ENCODE measurements at regions not wholly inside any gene's neighbourhood (a gene's known extent, or its start where the extent isn't known, plus 50 kb on each side); places are given as distances from the start of the nearest gene placed in this dataset.

DNA sequence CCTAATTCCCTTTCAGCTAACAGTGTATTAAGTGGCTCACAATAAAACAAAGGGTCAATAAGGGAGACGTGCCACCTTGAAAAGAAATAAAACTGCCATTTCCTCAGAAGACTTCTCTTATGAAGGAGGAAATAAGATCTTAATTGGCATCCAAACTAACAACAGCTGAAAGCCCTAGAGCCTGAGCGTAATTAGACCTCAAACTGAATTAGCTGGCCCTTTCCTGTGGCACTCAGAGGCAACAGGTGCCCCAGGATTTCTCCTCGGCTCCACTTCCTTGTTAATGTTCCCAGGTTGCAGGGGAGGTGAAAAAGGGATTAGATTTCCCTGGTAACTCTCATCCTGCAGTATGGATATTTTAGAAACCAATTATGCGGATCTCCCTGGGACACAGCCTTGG, 804.3 kb downstream of the DCDC2C start:
- H3K27ac ChIP-seq = no peak overlapping the region
- no peaks in the 10 kb centered on the region for H3K4me1 ChIP-seq (replicated peaks)
- no peak overlapping the region for H3K4me3 ChIP-seq
- no peak for DNase-seq (ENCODE audit: low read depth in 1 of 2, low spot score in 2 of 2)
- no peaks in the 10 kb centered on the region for H3K27me3 ChIP-seq (replicated peaks)
- no peaks in the 10 kb centered on the region for H3K36me3 ChIP-seq
- peaks cover 15% of the 10 kb centered on the region for H3K9me3 ChIP-seq (replicated peaks)

DNA sequence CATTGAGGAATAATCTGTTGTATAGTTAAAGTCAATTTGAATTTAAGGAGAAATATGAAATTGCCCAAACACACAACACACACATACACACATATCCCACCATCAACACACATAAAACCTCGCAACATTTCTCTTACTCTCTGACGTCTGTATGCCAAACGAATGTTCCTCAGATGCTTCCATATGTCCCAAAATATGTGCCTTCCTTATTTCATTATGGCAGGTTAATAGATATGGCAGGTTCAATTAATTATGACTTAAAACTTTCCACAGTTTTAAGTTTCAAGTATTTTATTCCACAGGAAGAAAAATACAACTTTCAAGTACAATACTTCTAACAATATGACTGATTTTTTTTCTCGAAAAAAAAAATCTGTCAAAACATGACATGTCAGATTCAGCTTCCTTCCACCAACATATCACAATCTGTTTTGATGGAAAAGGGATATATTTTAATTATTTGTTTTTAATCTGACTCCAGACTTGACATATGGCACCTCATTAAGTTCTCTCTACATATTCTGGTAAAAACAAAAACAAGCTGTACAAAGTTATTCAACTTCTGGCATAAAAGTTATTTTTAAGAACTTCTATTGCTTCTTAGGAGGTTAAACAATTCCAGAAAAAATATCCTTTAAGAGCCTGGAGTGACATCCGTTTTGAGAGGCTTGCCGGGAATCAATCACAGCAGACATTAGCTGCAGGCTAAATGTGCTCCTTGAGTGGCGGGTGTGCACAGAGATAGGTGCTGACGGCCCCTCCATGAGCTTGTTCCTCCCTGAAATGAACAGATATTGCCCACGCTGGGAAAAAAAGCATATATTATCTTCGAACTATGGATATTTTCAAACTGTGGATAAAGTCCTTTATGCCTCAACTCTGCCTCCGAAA, 812.7 kb downstream of the DCDC2C start:
- Histone ChIP-seq H3K4me3 (no peak overlapping the region), H3K9me3 (replicated peaks) (peaks cover 6% of the 10 kb centered on the region; the same call in 1 of the 2 replicates), H3K27ac (no peak overlapping the region), H3K27me3 (replicated peaks) (no peaks in the 10 kb centered on the region), H3K4me1 (replicated peaks) (no peaks in the 10 kb centered on the region), H3K36me3 (no peaks in the 10 kb centered on the region)
- DNase-seq (ENCODE audit: low read depth in 1 of 2, low spot score in 2 of 2) = no peak

DNA sequence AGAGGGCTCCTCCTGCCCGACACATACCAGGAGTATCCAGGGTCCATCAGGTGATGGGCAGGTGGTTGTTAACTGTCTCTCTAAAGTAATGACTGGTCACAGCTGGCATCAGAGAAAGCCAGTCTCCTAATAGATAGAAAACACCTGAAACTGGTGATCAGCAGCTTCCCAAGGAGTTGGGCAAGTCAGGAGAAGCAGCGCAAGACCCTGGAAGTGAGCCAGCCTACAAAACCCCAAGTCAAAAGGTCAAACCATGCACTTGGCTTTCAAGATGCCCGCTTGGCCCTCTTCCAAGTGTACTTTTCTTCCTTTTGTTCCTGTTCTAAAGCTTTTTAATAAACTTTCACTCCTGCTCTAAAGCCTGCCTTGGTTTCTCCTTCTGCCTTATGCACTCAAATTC, 815.2 kb downstream of the DCDC2C start:
- Histone ChIP-seq H3K4me3 (no peak overlapping the region), H3K9me3 (replicated peaks) (0 out of 2 replicates have a peak, but pooled peaks cover 2% of the 10 kb centered on the region), H3K36me3 (no peaks in the 10 kb centered on the region), H3K27me3 (replicated peaks) (no peaks in the 10 kb centered on the region), H3K27ac (no peak overlapping the region), H3K4me1 (replicated peaks) (no peaks in the 10 kb centered on the region)
- no peak for DNase-seq (ENCODE audit: low read depth in 1 of 2, low spot score in 2 of 2)

DNA sequence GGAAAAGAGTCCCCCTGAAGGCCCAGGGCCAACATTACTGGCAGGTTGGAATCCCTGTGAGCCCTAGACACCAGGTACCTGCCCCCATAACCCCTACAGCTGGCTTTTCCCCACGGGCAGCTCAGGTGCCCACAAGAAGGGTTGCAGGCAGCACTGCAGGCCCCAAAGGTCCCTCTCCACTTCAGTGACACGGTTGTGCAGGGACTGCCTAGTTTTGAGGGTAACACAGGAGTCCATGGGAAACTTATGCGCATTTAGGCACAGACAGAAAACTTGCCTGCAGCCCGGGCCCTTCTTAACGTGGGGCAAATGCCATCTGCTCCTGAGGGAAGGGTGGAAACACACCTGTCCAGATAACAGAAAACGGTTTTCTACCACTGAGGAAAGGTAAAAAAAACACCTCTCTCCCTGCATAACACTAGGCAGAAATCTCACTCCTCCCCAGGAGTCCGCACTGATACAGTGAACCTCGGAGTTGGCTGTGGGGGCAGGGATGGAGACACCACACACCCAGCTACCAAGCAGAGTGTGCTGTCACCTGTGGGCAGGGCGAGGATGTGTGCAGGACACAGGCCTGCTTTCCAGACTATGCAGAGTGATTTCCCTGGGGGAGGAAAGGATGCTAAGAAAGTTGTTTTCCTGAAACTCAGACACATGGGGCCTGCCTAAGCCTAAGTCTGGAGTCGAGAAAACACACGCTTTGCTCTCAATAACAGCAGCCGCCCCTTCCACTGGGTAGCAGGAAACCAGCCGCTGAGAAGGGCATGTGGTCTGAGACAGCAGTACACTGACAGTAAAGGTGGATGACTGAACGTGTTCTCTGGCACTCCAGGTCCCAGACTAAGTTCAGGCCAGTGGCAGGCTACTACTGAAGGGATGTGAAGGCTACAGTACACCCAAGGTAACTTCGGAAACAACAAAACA, 819.4 kb downstream of the DCDC2C start:
- DNase-seq (ENCODE audit: low read depth in 1 of 2, low spot score in 2 of 2) = no peak
- Histone ChIP-seq H3K27me3 (replicated peaks) (no peaks in the 10 kb centered on the region), H3K9me3 (replicated peaks) (no peaks in the 10 kb centered on the region), H3K4me1 (replicated peaks) (no peaks in the 10 kb centered on the region), H3K27ac (no peak overlapping the region), H3K4me3 (no peak overlapping the region), H3K36me3 (no peaks in the 10 kb centered on the region)

DNA sequence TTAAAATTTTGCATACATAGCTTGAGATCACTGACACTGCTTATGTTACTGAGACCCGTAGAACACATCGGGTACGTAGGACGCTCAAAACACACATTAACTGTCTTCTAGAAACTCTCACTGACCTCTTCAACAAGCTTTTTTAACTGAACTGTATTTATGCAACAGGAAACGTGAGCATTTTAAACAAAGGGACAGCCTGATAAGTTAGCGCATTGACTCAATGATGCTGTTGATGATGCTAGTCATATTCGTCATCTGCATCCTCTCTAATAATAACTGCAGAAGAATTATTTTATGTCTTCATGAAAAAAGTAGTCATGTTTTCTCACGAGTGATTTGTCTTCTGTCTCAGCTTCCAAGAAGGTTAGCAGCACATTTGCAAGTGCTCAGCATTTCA, 824.0 kb downstream of the DCDC2C start:
- Histone ChIP-seq H3K4me1 (replicated peaks) (no peaks in the 10 kb centered on the region), H3K4me3 (no peak overlapping the region), H3K27ac (no peak overlapping the region), H3K27me3 (replicated peaks) (no peaks in the 10 kb centered on the region), H3K36me3 (no peaks in the 10 kb centered on the region), H3K9me3 (replicated peaks) (no peaks in the 10 kb centered on the region)
- DNase-seq (ENCODE audit: low read depth in 1 of 2, low spot score in 2 of 2) = no peak

DNA sequence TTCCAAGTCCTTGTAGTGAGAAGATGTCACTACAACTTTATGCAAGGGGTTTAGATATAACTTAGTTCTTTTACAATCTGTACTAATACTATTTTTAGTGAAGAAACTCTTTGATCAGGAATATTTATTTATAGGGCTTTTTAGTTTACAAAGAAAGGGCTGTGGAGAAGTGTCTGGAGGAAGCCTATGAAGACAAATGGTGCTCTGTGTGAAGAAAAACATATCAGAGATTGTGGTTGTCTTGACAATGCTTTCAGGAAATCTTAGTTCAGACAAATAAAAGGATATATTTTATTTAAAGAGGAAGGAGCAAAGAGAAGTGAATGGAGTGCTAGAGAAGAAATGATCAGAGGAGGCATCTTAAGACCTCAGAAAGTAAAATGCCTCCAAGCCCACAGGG, 824.9 kb downstream of the DCDC2C start:
- no peaks in the 10 kb centered on the region for H3K4me1 ChIP-seq (replicated peaks)
- no peaks in the 10 kb centered on the region for H3K27me3 ChIP-seq (replicated peaks)
- H3K9me3 ChIP-seq (replicated peaks) = peaks cover 3% of the 10 kb centered on the region; the same call in 1 of the 2 replicates
- H3K27ac ChIP-seq = no peak overlapping the region
- no peaks in the 10 kb centered on the region for H3K36me3 ChIP-seq
- H3K4me3 ChIP-seq = no peak overlapping the region
- no peak for DNase-seq (ENCODE audit: low read depth in 1 of 2, low spot score in 2 of 2)

DNA sequence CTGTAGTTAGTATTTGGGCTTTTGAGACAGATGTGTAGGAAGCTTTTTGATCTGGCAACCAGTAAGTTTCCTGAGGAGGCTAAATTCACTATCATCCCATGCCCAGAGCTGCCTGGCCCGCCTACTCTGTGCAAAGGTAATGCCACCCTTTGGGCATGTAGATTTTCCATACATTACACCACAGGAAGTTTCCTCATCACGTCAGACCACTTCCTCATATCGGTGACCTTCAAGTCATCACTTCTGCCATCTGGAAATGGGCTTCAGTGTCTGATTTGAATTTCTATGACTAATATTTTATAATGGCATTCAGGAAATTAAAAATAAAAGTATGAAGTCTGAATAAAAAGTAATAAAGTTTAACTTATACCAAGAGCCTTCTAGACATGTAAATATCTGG, 825.4 kb downstream of the DCDC2C start:
- Histone ChIP-seq H3K27ac (no peak overlapping the region), H3K27me3 (replicated peaks) (no peaks in the 10 kb centered on the region), H3K4me1 (replicated peaks) (no peaks in the 10 kb centered on the region), H3K36me3 (no peaks in the 10 kb centered on the region), H3K9me3 (replicated peaks) (peaks cover 3% of the 10 kb centered on the region; the same call in 1 of the 2 replicates), H3K4me3 (no peak overlapping the region)
- no peak for DNase-seq (ENCODE audit: low read depth in 1 of 2, low spot score in 2 of 2)

DNA sequence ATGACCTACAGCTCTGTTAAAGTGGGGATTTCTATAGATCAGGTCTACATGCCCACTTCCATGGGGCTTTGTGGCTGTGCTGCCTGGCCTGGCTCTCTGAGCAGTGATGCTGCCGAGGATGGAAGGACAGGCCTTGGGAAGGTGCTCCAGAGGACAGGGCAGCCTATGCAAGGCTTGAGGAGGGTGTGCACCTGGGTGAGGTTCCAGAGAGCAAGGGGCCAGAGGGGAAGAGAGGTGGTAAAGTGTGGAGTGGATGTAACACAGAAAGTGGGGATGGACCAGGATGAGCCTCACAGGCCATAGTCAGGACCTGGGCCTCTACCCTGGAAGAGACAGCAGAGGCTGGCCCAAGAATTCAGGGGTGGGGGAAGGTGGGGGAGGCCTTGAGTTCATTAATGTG, 826.4 kb downstream of the DCDC2C start:
- no peak for DNase-seq (ENCODE audit: low read depth in 1 of 2, low spot score in 2 of 2)
- no peaks in the 10 kb centered on the region for H3K27me3 ChIP-seq (replicated peaks)
- H3K27ac ChIP-seq = no peak overlapping the region
- H3K36me3 ChIP-seq = no peaks in the 10 kb centered on the region
- H3K9me3 ChIP-seq (replicated peaks) = peaks cover 3% of the 10 kb centered on the region; the same call in 1 of the 2 replicates
- no peak overlapping the region for H3K4me3 ChIP-seq
- H3K4me1 ChIP-seq (replicated peaks) = no peaks in the 10 kb centered on the region

DNA sequence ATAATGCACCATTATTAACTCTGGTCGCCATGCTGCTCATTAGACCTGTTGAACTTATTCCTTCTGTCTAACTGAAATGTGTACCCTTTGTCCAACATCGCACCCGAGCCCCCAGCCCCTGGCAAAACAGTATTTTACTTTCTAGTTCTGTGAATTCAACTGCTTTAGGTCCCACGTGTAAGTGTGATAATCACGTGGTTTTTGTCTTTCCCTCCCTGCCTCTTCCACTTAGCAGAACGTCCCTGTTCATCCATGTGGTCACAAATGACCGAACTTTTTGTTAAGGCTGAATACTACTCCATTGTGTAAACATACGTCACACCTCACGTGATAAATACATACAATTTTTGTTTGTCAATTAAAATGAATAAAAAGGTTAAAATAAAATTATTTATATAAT, 826.9 kb downstream of the DCDC2C start:
- DNase-seq (ENCODE audit: low read depth in 1 of 2, low spot score in 2 of 2) = no peak

DNA sequence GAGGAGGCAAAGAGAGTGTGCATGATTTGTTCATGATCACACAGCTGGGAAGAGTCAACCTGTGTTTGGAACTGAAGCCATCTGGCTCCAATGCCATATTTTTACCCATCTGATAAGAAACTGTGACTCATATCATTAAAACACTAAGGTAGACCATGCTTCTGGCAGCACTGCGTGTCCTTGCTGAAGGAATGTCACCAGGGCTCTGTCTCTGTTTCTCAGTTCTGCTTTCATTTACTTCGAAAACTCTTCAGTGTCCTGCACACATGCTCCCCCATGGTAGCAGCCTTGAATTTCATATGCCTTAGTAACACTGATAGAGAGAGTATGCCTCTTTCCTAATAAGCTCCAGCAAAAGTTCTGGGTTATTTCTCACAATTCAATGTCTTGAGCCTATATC, 830.4 kb downstream of the DCDC2C start:
- Histone ChIP-seq H3K4me1 (replicated peaks) (no peaks in the 10 kb centered on the region), H3K27me3 (replicated peaks) (no peaks in the 10 kb centered on the region), H3K27ac (no peak overlapping the region), H3K36me3 (no peaks in the 10 kb centered on the region), H3K4me3 (no peak overlapping the region), H3K9me3 (replicated peaks) (peaks cover 6% of the 10 kb centered on the region; the same call in 1 of the 2 replicates)
- DNase-seq (ENCODE audit: low read depth in 1 of 2, low spot score in 2 of 2) = no peak

More for the DNA sequence above, 826.9 kb downstream of the DCDC2C start:
- H3K36me3 ChIP-seq = no peaks in the 10 kb centered on the region
- no peaks in the 10 kb centered on the region for H3K4me1 ChIP-seq (replicated peaks)
- H3K27me3 ChIP-seq (replicated peaks) = no peaks in the 10 kb centered on the region
- no peak overlapping the region for H3K27ac ChIP-seq
- peaks cover 3% of the 10 kb centered on the region; the same call in 1 of the 2 replicates for H3K9me3 ChIP-seq (replicated peaks)
- H3K4me3 ChIP-seq = no peak overlapping the region

DNA sequence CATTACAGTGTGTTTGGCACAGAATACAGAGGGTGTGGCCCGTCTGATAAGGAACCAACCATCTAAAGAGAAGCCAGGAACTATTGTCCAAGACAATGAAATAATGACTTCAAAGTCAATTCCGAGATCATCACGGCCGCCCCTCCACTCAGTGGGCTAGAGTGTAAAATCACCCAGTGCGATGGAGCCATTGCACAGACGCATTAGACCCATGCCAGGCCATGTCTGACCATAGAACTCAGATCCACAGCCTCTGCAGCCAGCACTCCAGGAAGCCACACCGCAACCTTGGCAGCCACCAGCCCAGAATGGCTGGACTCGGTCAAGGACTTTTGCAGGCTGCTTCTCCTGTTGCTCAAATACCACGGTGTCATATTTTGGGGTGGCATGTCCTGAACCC, 835.7 kb downstream of the DCDC2C start:
- Histone ChIP-seq H3K27ac (no peak overlapping the region), H3K4me1 (replicated peaks) (no peaks in the 10 kb centered on the region), H3K27me3 (replicated peaks) (no peaks in the 10 kb centered on the region), H3K36me3 (no peaks in the 10 kb centered on the region), H3K9me3 (replicated peaks) (peaks cover 6% of the 10 kb centered on the region; the same call in 1 of the 2 replicates), H3K4me3 (no peak overlapping the region)
- no peak for DNase-seq (ENCODE audit: low read depth in 1 of 2, low spot score in 2 of 2)

DNA sequence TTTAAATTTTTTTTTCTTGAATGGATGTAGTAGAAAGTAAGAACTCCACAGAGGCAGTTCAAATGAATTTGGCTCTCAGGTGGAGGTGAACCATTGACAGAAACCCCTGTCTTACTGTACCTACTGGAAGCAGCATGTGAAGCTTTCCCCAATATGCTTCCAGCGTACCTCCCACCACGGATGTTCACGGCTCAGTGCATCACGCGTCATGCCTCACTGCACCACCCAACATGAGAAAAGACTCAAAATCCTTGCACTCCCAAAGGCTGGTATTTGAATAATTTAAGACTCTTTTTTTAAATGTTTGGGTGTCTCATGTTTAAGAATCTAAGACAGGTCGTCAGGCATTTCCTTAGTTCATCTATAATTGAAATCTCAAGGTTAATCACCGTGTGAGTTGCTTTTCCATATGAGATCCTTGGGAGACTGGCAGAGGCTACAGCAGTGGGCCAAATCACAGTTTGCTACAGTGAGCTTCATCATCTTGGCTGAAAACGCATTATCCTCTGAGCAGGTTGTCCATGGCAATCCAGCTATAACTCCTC, 846.4 kb downstream of the DCDC2C start:
- no peak for DNase-seq (ENCODE audit: low read depth in 1 of 2, low spot score in 2 of 2)
- Histone ChIP-seq H3K4me3 (no peak overlapping the region), H3K9me3 (replicated peaks) (no peaks in the 10 kb centered on the region; the same call in none of the 2 replicates), H3K27me3 (replicated peaks) (no peaks in the 10 kb centered on the region), H3K4me1 (replicated peaks) (no peaks in the 10 kb centered on the region), H3K27ac (no peak overlapping the region), H3K36me3 (no peaks in the 10 kb centered on the region)

DNA sequence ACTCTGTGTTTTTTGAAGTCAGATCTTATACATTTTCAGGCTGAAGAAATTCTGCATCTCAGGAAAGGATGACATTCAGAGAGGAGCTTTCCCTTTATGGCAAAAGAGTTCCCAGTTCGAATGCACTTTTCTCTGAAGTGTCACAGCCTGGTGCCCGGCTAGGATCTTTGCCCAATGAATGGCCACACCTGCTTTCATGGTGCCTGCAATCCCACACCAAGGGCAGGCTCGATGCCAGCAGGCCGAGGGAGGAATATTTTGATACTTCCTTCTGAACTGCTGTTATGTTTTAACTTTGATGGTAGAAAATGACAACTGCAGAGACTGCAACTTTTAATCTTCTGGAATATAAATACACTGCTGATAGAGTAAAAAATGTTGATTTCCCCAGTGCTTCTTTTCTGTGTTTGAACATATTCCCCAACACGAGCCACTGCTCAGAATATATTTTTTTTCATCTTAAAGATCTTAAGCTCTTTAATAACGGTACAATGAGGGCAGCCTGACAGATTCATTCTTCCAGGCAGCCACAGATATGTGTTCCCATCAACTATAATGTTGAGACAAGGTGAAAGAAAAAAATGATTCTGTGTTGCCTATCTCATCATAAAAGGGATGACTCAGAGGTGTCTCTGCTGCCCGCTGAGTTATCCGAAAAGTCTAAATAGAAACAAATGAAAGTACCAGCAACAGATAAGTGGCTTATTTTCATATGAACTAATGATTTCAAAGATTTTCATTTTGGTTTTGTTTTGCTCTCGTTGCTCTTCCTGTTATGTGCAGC, 848.5 kb downstream of the DCDC2C start:
- Histone ChIP-seq H3K27me3 (replicated peaks) (no peaks in the 10 kb centered on the region), H3K9me3 (replicated peaks) (no peaks in the 10 kb centered on the region; the same call in none of the 2 replicates), H3K4me1 (replicated peaks) (no peaks in the 10 kb centered on the region), H3K27ac (no peak overlapping the region), H3K36me3 (no peaks in the 10 kb centered on the region), H3K4me3 (no peak overlapping the region)
- DNase-seq (ENCODE audit: low read depth in 1 of 2, low spot score in 2 of 2) = no peak

All from SJSA1 (cell line).